GM10266 (cell line): ENCODE measurements at regions not wholly inside any gene's neighbourhood (a gene's known extent, or its start where the extent isn't known, plus 50 kb on each side); places are given as distances from the start of the nearest gene placed in this dataset.

Experiments used
- DNase-seq: peaks from one replicate; pipeline ENCODE4 v3.0.0; 2012; ENCODE audit errors: extremely low spot score
- TF ChIP-seq, protein P1 (sequence below): IDR thresholded peaks from 2 replicates; pipeline ENCODE4 v1.5.1; 2012; ENCODE audit warnings: mild to moderate bottlenecking, low read depth; ENCODE audit not compliant: control insufficient read depth, insufficient read depth; ENCODE audit errors: missing control alignments

- no peak for DNase-seq
- TF ChIP-seq, protein P1, sequence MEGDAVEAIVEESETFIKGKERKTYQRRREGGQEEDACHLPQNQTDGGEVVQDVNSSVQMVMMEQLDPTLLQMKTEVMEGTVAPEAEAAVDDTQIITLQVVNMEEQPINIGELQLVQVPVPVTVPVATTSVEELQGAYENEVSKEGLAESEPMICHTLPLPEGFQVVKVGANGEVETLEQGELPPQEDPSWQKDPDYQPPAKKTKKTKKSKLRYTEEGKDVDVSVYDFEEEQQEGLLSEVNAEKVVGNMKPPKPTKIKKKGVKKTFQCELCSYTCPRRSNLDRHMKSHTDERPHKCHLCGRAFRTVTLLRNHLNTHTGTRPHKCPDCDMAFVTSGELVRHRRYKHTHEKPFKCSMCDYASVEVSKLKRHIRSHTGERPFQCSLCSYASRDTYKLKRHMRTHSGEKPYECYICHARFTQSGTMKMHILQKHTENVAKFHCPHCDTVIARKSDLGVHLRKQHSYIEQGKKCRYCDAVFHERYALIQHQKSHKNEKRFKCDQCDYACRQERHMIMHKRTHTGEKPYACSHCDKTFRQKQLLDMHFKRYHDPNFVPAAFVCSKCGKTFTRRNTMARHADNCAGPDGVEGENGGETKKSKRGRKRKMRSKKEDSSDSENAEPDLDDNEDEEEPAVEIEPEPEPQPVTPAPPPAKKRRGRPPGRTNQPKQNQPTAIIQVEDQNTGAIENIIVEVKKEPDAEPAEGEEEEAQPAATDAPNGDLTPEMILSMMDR: no peak
These were observed 1262.6 kb downstream of the TBC1D22A start for GRCh38 chr22:48025096-48025495.

DNA sequence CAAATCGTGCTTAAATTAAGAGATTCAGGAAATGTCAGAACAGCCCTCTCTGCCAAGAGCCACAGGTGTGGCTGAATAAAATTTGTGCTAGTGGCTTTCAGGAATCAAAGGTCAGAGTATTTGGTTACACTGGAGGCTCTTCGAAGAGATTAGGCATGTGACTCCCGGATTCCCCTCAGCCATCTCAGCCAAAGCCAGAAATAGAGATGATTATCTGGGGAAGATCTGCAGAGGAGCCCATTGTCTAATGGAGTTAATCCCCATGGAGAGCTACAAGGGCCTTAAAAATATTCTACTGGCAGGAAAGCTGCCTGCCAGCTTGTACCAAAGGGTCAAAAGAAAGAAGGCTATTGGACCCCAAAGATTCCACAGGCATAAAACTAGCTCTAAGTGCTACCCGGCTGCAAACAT lies 1259.5 kb downstream of the TBC1D22A start:
- TF ChIP-seq, protein P1: no peak
- DNase-seq: no peak

GRCh38 chr22:48018346-48018745 lies 1255.9 kb downstream of the TBC1D22A start:
- no peak for DNase-seq
- TF ChIP-seq, protein P1: no peak

- TF ChIP-seq, protein P1: no peak
- no peak for DNase-seq
These were observed 1253.3 kb downstream of the TBC1D22A start for GRCh38 chr22:48015701-48016100.

DNA sequence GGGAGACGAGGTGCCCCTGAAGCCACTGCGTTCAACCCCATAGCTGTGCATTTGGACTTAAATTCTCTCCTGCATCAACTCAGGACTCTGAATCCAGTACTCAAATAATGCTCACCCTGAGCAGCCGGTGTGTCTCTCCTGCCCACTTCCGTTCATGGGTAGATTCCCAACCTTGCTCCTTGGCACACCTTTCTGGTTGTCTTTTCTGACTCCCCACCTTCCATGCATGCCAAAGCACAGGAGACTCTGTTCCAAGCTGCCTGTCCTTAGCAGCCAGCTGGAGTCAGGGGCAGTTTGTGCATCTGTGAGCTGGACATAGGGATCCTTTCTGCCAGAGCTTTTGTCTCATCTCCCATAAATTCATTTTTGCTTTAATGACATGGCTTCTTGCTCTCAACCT lies 1242.5 kb downstream of the TBC1D22A start:
- TF ChIP-seq, protein P1: no peak
- no peak for DNase-seq

DNA sequence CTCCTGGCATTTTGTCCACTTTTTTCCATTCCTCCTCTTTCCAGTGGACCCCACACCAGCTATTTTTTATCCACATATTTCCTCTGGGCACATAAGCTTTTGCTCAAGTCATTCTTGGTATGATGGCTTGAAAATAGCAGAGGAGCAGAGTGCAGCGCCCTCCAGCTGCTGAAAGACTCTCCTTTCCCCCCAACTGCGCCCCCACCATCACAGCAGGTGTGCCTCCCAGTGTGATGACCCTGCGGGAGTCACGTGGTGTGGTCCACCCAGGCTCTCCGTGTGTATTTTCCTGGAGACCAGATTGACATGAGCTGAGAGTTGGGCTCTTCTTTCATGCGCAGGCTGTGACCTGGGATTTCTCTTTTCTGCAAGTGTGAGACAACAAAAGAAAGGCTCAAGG lies 1241.6 kb downstream of the TBC1D22A start:
- TF ChIP-seq, protein P1: no peak
- DNase-seq: no peak

DNA sequence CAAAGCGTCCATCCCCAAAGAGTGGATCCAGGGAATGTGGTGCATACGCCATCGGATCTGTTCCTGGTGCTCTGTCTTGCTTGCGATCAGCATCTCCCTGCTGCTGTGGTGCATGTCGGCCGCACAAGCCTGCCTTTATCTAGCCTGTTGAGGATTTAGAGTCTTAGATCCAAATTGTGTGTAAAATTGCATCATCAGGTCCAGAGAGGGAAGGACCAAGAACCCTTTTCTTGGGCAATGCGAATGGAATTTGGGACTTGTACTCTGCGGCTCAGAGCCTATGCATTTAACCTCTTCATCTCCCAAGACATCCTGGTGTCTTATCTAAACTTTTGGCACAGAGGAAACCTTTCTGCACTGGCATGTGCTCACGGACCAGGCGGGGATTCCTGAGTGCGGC lies 1238.7 kb downstream of the TBC1D22A start:
- no peak for DNase-seq
- TF ChIP-seq, protein P1: no peak
